ENCODE measurements at regions not wholly inside any gene's neighbourhood (a gene's known extent, or its start where the extent isn't known, plus 50 kb on each side); places are given as distances from the start of the nearest gene placed in this dataset.

DNA sequence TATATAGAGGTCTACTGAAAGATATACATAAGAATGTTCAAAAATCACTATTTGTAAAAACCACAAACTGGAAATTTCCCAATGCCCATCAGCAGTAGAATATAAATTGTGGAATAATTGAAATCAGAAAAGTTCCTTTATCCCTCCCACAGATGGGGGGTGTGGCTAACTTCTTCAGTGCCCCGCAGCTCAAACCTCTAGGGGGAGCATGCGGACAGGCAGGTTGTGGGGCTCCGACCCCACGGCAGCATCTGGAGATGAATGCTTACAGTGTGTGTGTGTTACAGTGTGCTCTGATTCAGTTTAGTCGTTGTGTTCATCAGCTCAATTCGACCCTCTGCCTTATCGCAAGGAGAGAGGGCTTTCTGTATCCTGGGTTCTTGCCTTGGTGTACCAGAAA is 262.1 kb upstream of the LRRC7 start:
- no peak for DNase-seq
- intact Hi-C loops (cut with DNase I): no loop called here
- Histone ChIP-seq H3K36me3 (no peaks in the 10 kb centered on the region), H3K27ac (no peak overlapping the region), H3K27me3 (no peaks in the 10 kb centered on the region), H3K9me3 (peaks cover 0 to 11% (median 0%) of the 10 kb centered on the region in 12 donors), H3K4me1 (no peaks in the 10 kb centered on the region), H3K4me3 (no peak overlapping the region)
- no peak for TF ChIP-seq POLR2A (IDR thresholded peaks at IDR 0.05)
- TF ChIP-seq, protein P1, sequence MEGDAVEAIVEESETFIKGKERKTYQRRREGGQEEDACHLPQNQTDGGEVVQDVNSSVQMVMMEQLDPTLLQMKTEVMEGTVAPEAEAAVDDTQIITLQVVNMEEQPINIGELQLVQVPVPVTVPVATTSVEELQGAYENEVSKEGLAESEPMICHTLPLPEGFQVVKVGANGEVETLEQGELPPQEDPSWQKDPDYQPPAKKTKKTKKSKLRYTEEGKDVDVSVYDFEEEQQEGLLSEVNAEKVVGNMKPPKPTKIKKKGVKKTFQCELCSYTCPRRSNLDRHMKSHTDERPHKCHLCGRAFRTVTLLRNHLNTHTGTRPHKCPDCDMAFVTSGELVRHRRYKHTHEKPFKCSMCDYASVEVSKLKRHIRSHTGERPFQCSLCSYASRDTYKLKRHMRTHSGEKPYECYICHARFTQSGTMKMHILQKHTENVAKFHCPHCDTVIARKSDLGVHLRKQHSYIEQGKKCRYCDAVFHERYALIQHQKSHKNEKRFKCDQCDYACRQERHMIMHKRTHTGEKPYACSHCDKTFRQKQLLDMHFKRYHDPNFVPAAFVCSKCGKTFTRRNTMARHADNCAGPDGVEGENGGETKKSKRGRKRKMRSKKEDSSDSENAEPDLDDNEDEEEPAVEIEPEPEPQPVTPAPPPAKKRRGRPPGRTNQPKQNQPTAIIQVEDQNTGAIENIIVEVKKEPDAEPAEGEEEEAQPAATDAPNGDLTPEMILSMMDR (IDR thresholded peaks at IDR 0.05): no peak
- ATAC-seq: no peak
- WGBS, 4 donors: 50 to 66% (median 57%) methylated on average over 7 of the region's 7 CpGs

DNA sequence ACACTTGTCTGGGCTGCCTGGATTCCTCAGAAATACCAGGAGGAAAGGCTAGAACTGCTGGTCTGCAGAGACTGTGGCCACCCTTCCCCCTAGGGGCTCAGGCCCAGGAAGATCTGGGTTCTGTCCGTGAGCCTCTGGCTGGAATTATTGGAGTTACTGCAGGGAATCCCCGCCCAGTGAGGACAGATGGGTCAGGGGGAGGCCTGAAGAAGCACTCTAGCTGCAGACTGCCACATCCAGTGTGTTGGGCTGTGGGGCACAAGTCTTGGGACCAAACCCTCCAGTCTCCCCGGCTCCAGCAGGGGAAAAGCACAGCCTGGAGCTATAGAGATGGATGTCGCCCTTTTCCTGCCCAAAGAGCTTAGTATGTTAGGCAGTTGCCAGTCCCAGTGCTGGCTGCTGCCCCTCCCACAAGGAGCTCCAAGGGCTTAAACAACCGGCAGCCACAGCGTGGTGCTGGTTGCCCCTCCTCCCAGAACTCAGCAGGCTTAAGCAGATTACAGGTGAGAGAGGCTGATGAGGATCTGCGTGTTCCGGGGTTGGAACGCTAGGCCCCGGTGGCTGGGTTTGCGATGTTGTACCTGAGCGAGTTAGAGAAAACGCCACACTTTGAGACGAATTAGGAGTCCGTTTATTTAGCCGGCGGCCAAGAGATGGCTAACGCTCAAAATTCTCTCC is 255.5 kb upstream of the LRRC7 start:
- ATAC-seq (no peak), DNase-seq (no peak)
- H3K36me3 ChIP-seq: no peaks in the 10 kb centered on the region
- H3K27ac ChIP-seq: no peak overlapping the region
- peaks cover 0 to 21% (median 5%) of the 10 kb centered on the region in 12 donors for H3K9me3 ChIP-seq
- TF ChIP-seq, protein P1 (IDR thresholded peaks at IDR 0.05): no peak
- no peak for TF ChIP-seq POLR2A (IDR thresholded peaks at IDR 0.05)
- H3K27me3 ChIP-seq: no peaks in the 10 kb centered on the region
- H3K4me3 ChIP-seq: no peak overlapping the region
- H3K4me1 ChIP-seq: no peaks in the 10 kb centered on the region
- intact Hi-C loops (cut with DNase I): no loop called here
- 38 to 59% (median 41%) methylated on average over 16 to 18 of the region's 18 CpGs for WGBS, 4 donors

DNA sequence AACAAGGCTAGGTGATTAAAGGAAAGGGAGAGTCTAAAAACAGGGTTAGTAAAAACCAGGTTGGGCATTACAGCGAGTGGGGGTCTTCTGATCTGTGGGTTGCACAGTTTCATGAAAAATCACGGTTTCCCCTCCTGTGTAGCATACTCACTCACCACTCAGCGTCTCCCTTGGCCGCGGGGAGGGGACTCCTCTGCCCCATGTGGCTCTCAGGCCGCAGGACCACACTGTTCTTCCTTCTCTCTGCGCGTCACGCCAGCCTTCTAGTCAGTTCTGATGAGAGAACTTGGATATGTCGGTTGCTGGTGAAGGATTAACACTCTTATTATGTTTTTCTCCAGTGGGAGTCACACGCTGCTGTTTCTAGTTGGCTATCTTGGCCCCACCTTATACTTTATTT is 254.6 kb upstream of the LRRC7 start:
- no peak overlapping the region for H3K4me3 ChIP-seq
- H3K36me3 ChIP-seq: no peaks in the 10 kb centered on the region
- H3K4me1 ChIP-seq: no peaks in the 10 kb centered on the region
- H3K27ac ChIP-seq: no peak overlapping the region
- no peaks in the 10 kb centered on the region for H3K27me3 ChIP-seq
- intact Hi-C loops (cut with DNase I): no loop called here
- WGBS, 4 donors: 83 to 87% (median 85%) methylated on average over 11 of the region's 11 CpGs
- DNase-seq (no peak), ATAC-seq (no peak)
- H3K9me3 ChIP-seq: peaks cover 0 to 16% (median 5%) of the 10 kb centered on the region in 12 donors
- TF ChIP-seq, protein P1 (IDR thresholded peaks at IDR 0.05): no peak
- no peak for TF ChIP-seq POLR2A (IDR thresholded peaks at IDR 0.05)

DNA sequence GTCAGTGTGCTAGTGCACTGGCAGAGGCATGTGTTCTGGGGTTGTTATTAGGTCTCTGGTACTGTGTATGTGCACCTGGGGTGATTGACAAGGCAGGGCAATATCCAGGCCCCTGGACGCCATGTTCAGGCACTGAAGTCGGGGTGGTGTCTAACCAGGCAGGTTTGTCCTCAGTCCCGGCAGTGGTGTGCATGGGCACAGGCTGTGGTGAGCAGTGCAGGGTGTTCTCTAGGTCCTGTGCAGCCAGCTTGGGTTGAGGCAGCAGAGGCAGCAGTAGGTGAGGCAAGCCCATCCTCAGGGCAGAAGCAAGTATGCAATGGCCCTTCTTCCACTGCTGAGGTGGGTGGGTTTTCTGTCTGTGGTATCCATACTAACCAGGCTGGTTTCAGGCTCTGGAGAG is 252.3 kb upstream of the LRRC7 start:
- intact Hi-C loops (cut with DNase I): no loop called here
- DNase-seq: no peak
- Histone ChIP-seq H3K36me3 (no peaks in the 10 kb centered on the region), H3K4me3 (no peak overlapping the region), H3K4me1 (no peaks in the 10 kb centered on the region), H3K27ac (no peak overlapping the region), H3K9me3 (peaks cover 0 to 16% (median 5%) of the 10 kb centered on the region in 12 donors), H3K27me3 (no peaks in the 10 kb centered on the region)
- whole genome bisulfite sequencing, 4 donors: 84 to 93% (median 91%) methylated on average over 3 of the region's 3 CpGs
- no peak for TF ChIP-seq POLR2A (IDR thresholded peaks at IDR 0.05)
- TF ChIP-seq, protein P1 (IDR thresholded peaks at IDR 0.05): no peak
- ATAC-seq: peak in 1 of 4 donors; percentile 31
